Stimulated activated CD4-positive, alpha-beta T cell treated with anti-CD3 and anti-CD28 coated beads, Interleukin-2, amount 100 ng/mL, for 4 hours (primary cell): ENCODE measurements at regions not wholly inside any gene's neighbourhood (a gene's known extent, or its start where the extent isn't known, plus 50 kb on each side); places are given as distances from the start of the nearest gene placed in this dataset.
"Not testable (repeated sequence)": the region's sequence is repeated elsewhere in the genome, so short reads cannot be mapped to it uniquely, and the experiment has no call there.

Experiments
- DNase-seq: peaks from one replicate; pipeline ENCODE4 v3.0.0-alpha.2; 2020; ENCODE audit warnings: low read depth

DNA sequence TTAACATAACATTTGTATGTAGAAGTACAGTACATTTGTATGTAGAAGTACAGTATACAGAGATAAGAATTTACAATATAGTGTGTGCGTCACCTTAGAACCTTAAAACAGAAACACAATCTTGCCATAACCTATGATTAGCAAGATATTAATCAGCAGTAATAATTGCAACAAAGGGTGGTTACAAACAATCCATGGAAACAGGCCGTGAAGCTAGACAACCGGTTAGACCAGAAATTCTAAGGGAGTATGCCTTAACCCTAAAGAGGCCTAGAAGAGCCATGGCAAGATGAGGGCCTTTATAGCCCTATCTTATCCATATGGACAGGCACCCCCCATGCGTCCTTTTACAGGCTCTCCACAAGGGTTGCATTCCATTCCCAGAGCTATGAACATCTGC, 605.9 kb downstream of the KCNT2 start:
- not testable (repeated sequence) for DNase-seq

- no peak for DNase-seq
These were observed 607.1 kb downstream of the KCNT2 start for GRCh38 chr1:196001188-196001587.

GRCh38 chr1:195999022-195999421, 609.2 kb downstream of the KCNT2 start:
- no peak for DNase-seq

GRCh38 chr1:195981448-195982139, 626.6 kb downstream of the KCNT2 start:
- no peak for DNase-seq

GRCh38 chr1:195979646-195980045, 628.6 kb downstream of the KCNT2 start:
- no peak for DNase-seq

DNA sequence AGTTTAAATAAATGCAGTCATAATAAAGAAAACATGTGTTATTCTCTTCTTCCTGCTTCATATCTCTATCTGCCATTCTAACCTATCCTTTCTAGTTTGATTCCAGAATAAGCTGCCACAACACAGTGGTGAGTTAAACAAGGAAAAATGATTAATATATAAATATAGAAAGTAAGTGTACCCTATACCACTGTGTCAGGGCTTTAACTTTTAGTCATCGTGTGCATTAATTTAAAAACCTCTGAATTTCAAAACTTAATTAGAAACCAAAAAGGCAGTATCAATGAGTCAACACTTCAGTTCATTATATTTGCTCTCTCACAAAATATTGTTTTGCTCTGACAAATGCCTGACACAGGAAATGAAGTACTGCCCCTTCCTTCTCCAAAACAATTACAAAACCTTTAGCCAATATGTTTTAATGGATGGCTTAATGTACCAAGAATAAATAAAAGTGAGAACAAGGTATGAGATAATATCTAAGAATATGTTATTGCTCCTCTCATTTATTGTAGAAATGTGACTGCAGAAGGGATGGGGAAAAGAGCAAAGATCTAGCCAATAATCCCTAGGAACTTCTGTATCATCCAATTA, 634.8 kb downstream of the KCNT2 start:
- no peak for DNase-seq

DNA sequence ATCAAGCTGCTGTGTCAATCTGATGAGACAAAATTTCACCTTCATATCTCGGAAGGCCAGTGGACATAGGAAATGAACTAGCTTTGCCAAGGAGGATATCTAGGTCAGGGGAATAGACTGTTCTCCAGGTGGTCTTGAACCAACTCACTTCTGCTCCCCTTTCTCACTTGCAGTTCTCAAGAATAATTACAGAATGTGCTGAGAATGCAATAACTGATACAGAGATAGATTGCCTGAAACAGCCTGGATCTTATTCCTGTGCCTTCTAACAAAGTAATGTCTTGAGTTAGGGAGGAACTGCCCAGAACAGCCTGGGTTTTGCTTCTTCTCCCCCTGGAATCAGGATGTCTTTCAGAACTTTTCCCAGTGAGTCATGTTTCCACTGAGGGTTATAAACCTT, 636.7 kb downstream of the KCNT2 start:
- no peak for DNase-seq

- DNase-seq: no peak
These were observed 638.0 kb downstream of the KCNT2 start for GRCh38 chr1:195970209-195970608.

- no peak for DNase-seq
These were observed 642.8 kb downstream of the KCNT2 start for GRCh38 chr1:195965475-195965874.

DNA sequence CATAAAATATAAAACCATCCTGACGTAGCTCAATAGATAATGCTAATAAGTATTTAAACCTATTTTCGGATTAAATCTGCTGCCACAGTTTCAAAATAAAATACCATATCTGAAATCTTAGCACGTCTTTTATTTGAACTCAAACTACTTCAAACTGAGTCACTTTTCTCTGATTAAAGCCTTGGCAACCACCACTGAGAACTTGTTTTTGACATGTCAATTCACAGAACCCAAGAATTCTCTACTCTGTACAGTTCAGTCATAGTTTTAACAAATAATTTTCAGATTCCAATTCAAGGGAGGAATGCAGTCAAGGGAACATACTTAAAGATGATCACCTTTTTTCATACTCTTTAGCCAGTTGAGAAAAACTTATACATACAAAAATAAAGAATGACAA, 643.2 kb downstream of the KCNT2 start:
- no peak for DNase-seq

DNA sequence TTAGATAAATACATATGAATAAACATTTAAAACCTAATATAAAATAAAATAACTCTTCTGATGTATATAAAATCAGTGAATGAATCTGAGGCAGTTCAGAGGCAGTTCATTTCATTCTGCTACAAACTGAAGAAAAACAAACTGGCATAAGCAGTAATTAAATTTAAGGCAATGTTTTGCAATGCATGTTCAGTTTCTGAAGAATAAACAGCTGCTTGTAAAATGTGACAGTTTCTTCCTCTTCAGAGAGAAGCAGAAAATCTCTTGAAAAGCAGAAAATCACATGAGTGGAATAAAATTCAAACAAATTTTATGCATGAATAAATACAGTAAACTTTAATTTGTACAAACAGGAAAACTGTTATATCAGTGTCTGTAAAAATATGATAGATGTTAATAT, 643.7 kb downstream of the KCNT2 start:
- no peak for DNase-seq

GRCh38 chr1:195962051-195962450, 646.2 kb downstream of the KCNT2 start:
- DNase-seq: no peak

DNA sequence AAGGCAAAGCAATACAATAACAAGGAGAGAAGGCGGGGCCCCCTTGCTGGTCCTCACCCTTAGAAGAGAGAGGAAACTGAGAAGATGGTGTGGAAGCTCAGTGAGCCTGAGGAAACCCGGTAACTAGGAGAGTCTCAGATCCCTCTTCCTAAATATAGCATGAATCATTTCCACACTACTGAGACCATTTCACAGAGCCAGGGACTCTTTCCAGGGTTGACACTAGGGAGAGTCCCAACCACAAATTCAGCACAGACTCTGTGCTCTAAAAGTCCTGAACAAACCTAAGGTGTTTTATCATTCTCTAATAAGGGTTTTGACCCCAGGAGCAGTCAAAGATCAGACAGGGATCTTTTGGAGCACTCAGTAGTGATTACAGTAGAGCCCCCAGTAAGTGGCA, 647.7 kb downstream of the KCNT2 start:
- no peak for DNase-seq

GRCh38 chr1:195958131-195958530, 650.1 kb downstream of the KCNT2 start:
- no peak for DNase-seq

- DNase-seq: no peak
These were observed 651.4 kb downstream of the KCNT2 start for GRCh38 chr1:195956845-195957244.

DNA sequence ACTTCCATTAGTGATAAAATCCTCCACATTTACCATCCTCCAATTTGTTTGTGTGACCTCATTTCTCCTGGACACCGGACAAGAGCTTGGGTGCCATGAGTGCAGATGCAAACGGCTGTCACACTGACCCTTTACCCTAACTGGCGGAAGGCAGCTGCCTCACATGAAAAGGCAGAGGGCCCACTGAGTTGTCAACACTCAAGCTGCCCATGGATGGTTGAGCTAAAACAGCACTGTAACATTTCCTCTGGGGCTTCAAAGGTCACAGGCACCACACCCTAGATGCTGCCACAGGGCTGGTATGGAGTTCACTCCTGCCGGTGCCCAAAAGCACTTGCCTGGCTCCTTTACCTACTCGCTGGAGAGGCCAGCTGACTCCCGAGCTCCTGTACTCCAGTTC, 653.4 kb downstream of the KCNT2 start:
- DNase-seq: no peak

DNA sequence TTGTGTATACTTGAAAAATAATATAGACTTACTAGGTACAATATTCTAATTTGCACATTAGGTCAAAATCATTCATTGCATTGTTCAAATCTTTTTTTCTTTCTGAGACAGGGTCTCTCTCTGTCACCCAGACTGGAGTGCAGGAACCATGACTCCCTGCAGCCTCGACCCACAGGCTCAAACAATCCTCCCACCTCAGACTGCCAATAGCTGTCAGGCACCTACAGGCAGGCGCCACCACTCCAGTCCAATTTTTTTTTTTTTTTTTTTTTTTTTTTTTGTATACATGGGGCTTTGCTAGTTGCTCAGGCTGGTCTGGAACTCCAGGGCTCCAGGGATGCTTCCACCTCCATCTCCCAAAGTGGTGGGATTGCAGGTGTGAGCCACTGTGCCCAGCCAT, 656.9 kb downstream of the KCNT2 start:
- no peak for DNase-seq

- DNase-seq: no peak
These were observed 659.9 kb downstream of the KCNT2 start for GRCh38 chr1:195948123-195948895.

- DNase-seq: no peak
These were observed 661.7 kb downstream of the KCNT2 start for GRCh38 chr1:195946500-195946899.

DNA sequence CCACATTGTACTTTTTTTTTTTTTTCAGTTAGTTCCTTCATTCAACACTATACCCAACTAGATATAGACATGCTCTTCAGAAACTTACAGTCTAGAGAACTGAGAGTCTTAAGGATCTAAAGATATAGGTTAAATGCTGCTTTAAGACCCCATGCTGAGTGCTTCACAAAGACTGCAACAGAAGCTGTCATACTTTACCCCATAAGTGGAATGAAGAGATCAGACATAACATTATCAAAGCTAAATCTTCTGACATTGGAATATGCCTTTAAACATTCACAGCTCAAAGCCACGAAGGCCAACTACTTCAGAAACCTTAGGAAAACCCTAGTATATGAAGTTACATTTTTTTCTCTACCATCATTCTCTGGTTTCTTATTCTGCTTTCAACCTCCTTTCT, 666.4 kb downstream of the KCNT2 start:
- no peak for DNase-seq

GRCh38 chr1:195941314-195941713, 666.9 kb downstream of the KCNT2 start:
- no peak for DNase-seq

- no peak for DNase-seq
These were observed 668.4 kb downstream of the KCNT2 start for GRCh38 chr1:195939844-195940243.

DNA sequence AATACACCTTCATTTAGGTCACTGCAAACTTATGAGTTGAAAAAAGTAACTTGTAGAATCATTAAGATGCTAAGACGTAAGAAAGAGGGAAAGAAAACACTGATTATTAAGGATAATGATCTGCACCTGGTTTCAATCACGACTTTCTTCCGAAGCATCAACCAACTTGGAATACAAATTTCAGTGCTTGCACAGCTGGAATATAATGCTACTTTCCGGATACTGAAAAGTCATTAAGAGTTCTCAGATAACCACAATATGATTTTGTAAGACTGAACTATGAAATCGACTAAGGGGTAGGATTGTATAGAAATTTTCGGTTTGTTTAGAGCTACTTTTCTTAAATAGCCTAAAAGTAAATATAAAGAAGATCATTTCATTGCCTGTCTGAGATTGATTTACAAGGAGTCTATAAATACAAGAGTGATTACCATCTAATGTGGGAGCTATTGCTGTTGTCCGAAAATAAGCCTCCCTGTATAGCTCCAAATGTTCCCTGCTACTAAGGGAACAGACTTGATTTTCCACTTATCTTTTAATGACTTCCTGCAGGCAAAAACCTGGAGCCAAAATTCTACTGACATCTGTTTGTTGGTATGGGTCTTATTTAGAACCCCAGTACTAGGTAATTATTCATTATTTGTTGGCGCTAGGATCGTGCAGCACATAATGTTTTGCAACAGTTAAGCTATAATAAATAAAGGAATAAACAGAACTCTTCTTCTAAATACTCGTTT, 673.3 kb downstream of the KCNT2 start:
- DNase-seq: no peak
